ENCODE measurements at regions not wholly inside any gene's neighbourhood (a gene's known extent, or its start where the extent isn't known, plus 50 kb on each side); places are given as distances from the start of the nearest gene placed in this dataset.

- TF ChIP-seq CTCF (conservative IDR thresholded peaks at IDR 0.05; ENCODE audit: low read length) (no peak), EZH2phosphoT487 (IDR thresholded peaks at IDR 0.05; ENCODE audit: borderline replicate concordance, low read depth, low read length) (no peak)
Observed at GRCh38 chr16:65917466-65917865, 449.0 kb upstream of the CDH5 start.
